Hippocampal formation (tissue), 2 donors: ENCODE measurements at regions not wholly inside any gene's neighbourhood (a gene's known extent, or its start where the extent isn't known, plus 50 kb on each side); places are given as distances from the start of the nearest gene placed in this dataset.

Source experiments
- DNase-seq, 2 donors: peaks; one replicate each; lab custom pipeline; 2025; lab: John Stamatoyannopoulos, UW

- DNase-seq: no peak
Observed at GRCh38 chr2:120828829-120829632, 93.4 kb downstream of the GLI2 start.

GRCh38 chr2:120829633-120830025 lies 94.0 kb downstream of the GLI2 start:
- no peak for DNase-seq

- no peak for DNase-seq
Observed at GRCh38 chr2:120830096-120830830, 94.6 kb downstream of the GLI2 start.

- DNase-seq: no peak
Observed at GRCh38 chr2:120831086-120831485, 95.4 kb downstream of the GLI2 start.

GRCh38 chr2:120831891-120832290 lies 96.2 kb downstream of the GLI2 start:
- DNase-seq: no peak

- DNase-seq: no peak
Observed at GRCh38 chr2:120832296-120833070, 96.8 kb downstream of the GLI2 start.

GRCh38 chr2:120833127-120833675 lies 97.5 kb downstream of the GLI2 start:
- no peak for DNase-seq

GRCh38 chr2:120834206-120834605 lies 98.5 kb downstream of the GLI2 start:
- DNase-seq: no peak

GRCh38 chr2:120836281-120836680 lies 100.6 kb downstream of the GLI2 start:
- DNase-seq: no peak

- no peak for DNase-seq
Observed at GRCh38 chr2:120840795-120841487, 105.3 kb downstream of the GLI2 start.

- no peak for DNase-seq
Observed at GRCh38 chr2:120842456-120843439, 107.1 kb downstream of the GLI2 start.

GRCh38 chr2:120844070-120844738 lies 108.5 kb downstream of the GLI2 start:
- no peak for DNase-seq

- DNase-seq: no peak
Observed at GRCh38 chr2:120845277-120845676, 109.6 kb downstream of the GLI2 start.

- no peak for DNase-seq
Observed at GRCh38 chr2:120846406-120847095, 110.9 kb downstream of the GLI2 start.

- no peak for DNase-seq
Observed at GRCh38 chr2:120847700-120848321, 112.1 kb downstream of the GLI2 start.

- DNase-seq: no peak
Observed at GRCh38 chr2:120849278-120849677, 113.6 kb downstream of the GLI2 start.

GRCh38 chr2:120850551-120850950 lies 114.9 kb downstream of the GLI2 start:
- no peak for DNase-seq

- no peak for DNase-seq
Observed at GRCh38 chr2:120851116-120851773, 115.6 kb downstream of the GLI2 start.
